Bronchial epithelial cell (primary cell): ENCODE measurements at regions not wholly inside any gene's neighbourhood (a gene's known extent, or its start where the extent isn't known, plus 50 kb on each side); places are given as distances from the start of the nearest gene placed in this dataset.

Experiments
- DNase-seq: peaks from one replicate; pipeline ENCODE4 v3.0.0-alpha.2; 2010; ENCODE audit warnings: low read depth
- FAIRE-seq: peaks from 2 replicates; lab custom pipeline; 2011; peaks lifted over from hg19 to GRCh38; lab: Jason Lieb, UNC
- H3K27me3 ChIP-seq: 2 replicates; pipeline ENCODE4 v1.5.1; 2011; ENCODE audit warnings: low read length; ENCODE audit not compliant: control insufficient read depth, insufficient read depth
- H3K36me3 ChIP-seq: 2 replicates; pipeline ENCODE4 v1.5.1; 2011; ENCODE audit warnings: low read length; ENCODE audit not compliant: control insufficient read depth, insufficient read depth
- H3K4me3 ChIP-seq: 2 replicates; pipeline ENCODE4 v1.5.1; 2011; ENCODE audit warnings: mild to moderate bottlenecking, low read depth, low read length, control low read depth
- CTCF ChIP-seq: IDR thresholded peaks from 2 replicates; pipeline ENCODE4 v1.5.1; 2011; ENCODE audit warnings: mild to moderate bottlenecking, moderate library complexity, low read length, control low read depth, inconsistent platforms; ENCODE audit not compliant: insufficient read depth, severe bottlenecking

- no peaks in the 10 kb centered on the region for H3K27me3 ChIP-seq
- no peak for DNase-seq
- no peaks in the 10 kb centered on the region for H3K36me3 ChIP-seq
- H3K4me3 ChIP-seq: no peak overlapping the region
- no peak for TF ChIP-seq CTCF
- no peak for FAIRE-seq
Observed at GRCh38 chr18:23365602-23366001, 87.5 kb upstream of the RIOK3 start.

- no peak for DNase-seq
- no peaks in the 10 kb centered on the region for H3K36me3 ChIP-seq
- H3K4me3 ChIP-seq: no peak overlapping the region
- no peak for FAIRE-seq
- TF ChIP-seq CTCF: no peak
- H3K27me3 ChIP-seq: no peaks in the 10 kb centered on the region
Observed at GRCh38 chr18:23369266-23369665, 83.8 kb upstream of the RIOK3 start.

GRCh38 chr18:23373570-23373969, 79.5 kb upstream of the RIOK3 start:
- H3K27me3 ChIP-seq: no peaks in the 10 kb centered on the region
- no peak for TF ChIP-seq CTCF
- H3K36me3 ChIP-seq: no peaks in the 10 kb centered on the region
- no peak overlapping the region for H3K4me3 ChIP-seq
- FAIRE-seq (no peak), DNase-seq (no peak)

GRCh38 chr18:23377669-23378301, 75.3 kb upstream of the RIOK3 start:
- H3K27me3 ChIP-seq: no peaks in the 10 kb centered on the region
- peak; percentile 91 for DNase-seq
- FAIRE-seq: no peak
- no peak overlapping the region for H3K4me3 ChIP-seq
- TF ChIP-seq CTCF: no peak
- H3K36me3 ChIP-seq: no peaks in the 10 kb centered on the region

- no peak overlapping the region for H3K4me3 ChIP-seq
- no peak for TF ChIP-seq CTCF
- no peaks in the 10 kb centered on the region for H3K36me3 ChIP-seq
- no peak for FAIRE-seq
- peak; percentile 80 for DNase-seq
- no peaks in the 10 kb centered on the region for H3K27me3 ChIP-seq
Observed at GRCh38 chr18:23378302-23378686, 74.8 kb upstream of the RIOK3 start.

GRCh38 chr18:23380001-23380550, 73.0 kb upstream of the RIOK3 start:
- no peak overlapping the region for H3K4me3 ChIP-seq
- TF ChIP-seq CTCF: no peak
- H3K27me3 ChIP-seq: no peaks in the 10 kb centered on the region
- DNase-seq (peak; percentile 57), FAIRE-seq (no peak)
- H3K36me3 ChIP-seq: no peaks in the 10 kb centered on the region
